ENCODE measurements at regions not wholly inside any gene's neighbourhood (a gene's known extent, or its start where the extent isn't known, plus 50 kb on each side); places are given as distances from the start of the nearest gene placed in this dataset.
A peak's percentile ranks its signal among the peaks of the same experiment; 100 is the strongest.

DNA sequence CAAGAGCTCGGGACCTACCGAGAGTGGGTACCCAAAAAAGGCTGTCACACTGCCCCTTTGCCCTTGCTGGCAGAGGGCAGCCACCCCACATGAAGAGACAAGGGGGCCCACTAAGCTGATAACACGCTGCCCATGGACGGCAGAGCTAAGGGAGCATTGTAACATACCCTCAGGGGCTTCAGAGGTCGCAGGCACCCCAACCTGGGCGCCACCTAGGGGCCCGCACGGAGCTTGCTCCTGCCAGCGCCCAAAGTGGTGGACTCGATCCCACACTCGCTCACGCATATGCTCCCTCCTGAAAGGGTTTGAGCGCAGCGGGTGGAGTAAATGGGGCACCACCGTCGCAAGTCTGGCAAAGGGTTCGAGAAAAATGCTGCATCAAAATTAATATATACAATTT is 975.4 kb downstream of the ZPLD1 start:
- no peak for DNase-seq (ENCODE audit: low read depth)
- TF ChIP-seq, protein P1, sequence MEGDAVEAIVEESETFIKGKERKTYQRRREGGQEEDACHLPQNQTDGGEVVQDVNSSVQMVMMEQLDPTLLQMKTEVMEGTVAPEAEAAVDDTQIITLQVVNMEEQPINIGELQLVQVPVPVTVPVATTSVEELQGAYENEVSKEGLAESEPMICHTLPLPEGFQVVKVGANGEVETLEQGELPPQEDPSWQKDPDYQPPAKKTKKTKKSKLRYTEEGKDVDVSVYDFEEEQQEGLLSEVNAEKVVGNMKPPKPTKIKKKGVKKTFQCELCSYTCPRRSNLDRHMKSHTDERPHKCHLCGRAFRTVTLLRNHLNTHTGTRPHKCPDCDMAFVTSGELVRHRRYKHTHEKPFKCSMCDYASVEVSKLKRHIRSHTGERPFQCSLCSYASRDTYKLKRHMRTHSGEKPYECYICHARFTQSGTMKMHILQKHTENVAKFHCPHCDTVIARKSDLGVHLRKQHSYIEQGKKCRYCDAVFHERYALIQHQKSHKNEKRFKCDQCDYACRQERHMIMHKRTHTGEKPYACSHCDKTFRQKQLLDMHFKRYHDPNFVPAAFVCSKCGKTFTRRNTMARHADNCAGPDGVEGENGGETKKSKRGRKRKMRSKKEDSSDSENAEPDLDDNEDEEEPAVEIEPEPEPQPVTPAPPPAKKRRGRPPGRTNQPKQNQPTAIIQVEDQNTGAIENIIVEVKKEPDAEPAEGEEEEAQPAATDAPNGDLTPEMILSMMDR (IDR thresholded peaks at IDR 0.05; ENCODE audit: low read depth, low read length, missing control alignments): peak; percentile 46

DNA sequence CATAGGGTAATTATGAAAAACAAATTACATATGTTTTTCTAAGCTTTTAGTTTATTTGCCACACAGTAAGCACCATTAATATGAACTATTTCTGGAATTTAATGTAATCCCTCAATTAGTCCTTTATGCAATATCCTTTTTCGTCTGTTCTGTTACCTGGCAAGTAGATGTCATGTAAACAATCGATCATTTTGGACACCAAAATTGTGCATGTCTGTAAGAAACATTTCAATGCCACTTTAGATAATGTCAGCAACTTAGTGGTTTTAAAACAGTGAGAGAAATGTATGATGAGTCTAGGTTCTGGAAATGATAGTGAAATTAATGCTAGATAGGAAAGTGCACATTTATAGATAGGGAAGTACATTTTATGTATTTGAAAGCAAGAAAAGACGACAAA is 986.6 kb downstream of the ZPLD1 start:
- TF ChIP-seq, protein P1 (IDR thresholded peaks at IDR 0.05; ENCODE audit: low read depth, low read length, missing control alignments): no peak
- no peak overlapping the region for H3K4me3 ChIP-seq (ENCODE audit: low read depth, low read length)
- no peak for DNase-seq (ENCODE audit: low read depth)

More for the DNA sequence above, 975.4 kb downstream of the ZPLD1 start:
- H3K4me3 ChIP-seq (ENCODE audit: low read depth, low read length): no peak overlapping the region

DNA sequence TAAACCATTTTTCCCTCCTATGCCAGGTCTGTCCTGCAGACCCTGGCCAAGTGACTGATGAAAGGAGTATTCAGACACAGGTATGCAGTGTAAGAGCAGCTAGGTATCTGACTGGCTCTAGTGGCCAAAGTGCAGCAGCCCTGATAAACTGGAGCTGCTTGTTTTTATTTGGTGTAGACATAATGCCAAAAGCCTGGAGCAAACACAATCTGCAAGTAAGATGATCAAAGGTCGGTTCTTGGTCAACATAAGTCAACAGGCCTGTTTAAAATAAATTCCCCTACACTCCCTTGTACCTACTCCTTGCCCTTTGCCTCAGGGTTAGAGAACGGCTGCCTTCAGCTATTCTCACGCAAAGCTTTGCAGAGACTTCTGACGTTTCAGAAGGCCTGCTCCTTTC is 1003.1 kb downstream of the ZPLD1 start:
- no peak overlapping the region for H3K4me3 ChIP-seq (ENCODE audit: low read depth, low read length)
- no peak for DNase-seq (ENCODE audit: low read depth)
- TF ChIP-seq, protein P1 (IDR thresholded peaks at IDR 0.05; ENCODE audit: low read depth, low read length, missing control alignments): no peak

DNA sequence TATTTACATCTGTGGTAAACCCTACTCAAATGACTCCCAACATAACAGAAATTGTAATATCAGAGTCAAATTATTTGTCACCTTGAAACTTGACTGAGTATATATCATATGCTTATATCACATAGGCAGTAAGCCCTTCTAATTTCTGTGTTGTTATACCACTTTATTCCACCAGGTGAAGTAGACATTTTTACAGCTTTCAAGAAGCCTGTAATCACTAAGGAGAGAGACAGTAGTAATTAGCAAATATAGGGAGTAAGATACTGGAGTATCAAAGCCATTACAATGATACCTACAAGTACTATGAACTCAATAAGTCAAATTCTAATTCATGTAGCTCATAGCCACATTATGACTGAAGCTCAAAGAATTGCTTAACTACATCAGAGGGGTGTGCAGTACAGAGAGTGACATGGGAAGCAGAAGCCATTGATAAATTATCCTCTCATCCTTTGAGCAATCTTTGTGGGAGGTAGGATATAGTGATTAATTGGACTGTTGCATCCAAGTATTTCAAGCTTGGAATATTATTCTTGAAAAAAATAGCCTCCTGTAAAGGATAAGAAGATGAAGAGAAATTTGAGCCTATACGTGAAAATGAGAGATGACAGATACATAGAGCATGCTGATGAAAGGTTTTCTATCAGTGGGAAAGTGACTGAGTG is 1005.9 kb downstream of the ZPLD1 start:
- no peak for DNase-seq (ENCODE audit: low read depth)
- TF ChIP-seq, protein P1 (IDR thresholded peaks at IDR 0.05; ENCODE audit: low read depth, low read length, missing control alignments): no peak

DNA sequence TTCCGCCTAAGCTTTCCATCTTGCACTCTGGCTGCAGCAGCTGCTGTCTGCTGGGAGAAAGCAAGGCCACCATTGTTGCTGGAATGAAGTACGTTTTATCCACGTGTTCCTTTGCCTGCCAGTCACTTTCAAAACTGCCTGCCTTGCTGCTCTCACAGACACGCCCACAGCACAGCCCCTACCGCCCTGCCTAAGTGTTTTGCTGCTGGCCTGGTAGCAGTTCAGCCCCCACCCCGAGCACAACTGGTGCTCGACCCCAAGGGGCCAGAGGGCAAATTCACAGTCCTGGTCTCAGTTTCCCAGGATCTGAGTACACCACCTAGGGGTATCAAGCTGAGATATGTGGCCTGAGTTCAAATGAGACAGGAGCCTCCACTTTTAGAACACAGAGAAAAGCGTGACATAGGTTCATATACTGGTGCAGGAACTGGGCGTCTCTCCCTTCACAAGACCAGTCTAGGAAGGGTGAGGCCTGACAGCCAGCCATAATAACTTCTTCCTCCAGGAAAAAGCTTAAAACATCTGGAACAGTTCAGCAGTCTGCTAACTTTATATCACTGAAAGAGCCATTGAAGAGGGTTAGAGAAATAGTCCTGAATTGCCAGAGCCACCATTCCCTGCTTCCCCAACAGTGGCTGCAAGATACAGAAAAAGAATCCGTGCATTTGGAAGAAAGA is 1012.3 kb downstream of the ZPLD1 start:
- no peak for DNase-seq (ENCODE audit: low read depth)
- H3K4me3 ChIP-seq (ENCODE audit: low read depth, low read length): no peak overlapping the region
- TF ChIP-seq, protein P1 (IDR thresholded peaks at IDR 0.05; ENCODE audit: low read depth, low read length, missing control alignments): no peak

More for the DNA sequence above, 1005.9 kb downstream of the ZPLD1 start:
- no peak overlapping the region for H3K4me3 ChIP-seq (ENCODE audit: low read depth, low read length)

DNA sequence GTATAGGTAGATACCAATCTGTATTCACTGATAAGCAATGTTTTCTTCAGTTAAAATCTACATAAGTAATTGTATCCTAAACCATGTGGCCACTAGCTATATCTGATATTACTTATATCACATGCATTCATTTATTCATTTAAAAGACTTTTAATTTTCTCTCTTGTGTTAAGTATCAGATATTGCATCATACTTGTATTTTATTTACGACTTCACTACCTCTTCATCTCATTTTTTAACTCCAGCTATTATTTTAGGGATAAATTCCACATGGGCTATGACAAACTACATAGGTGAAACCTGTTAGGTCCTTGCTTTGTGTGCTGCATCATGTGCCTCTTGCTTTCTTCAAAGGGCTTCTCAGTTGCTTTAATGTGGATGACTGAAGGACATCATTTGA is 1018.3 kb downstream of the ZPLD1 start:
- DNase-seq (ENCODE audit: low read depth): no peak
- no peak overlapping the region for H3K4me3 ChIP-seq (ENCODE audit: low read depth, low read length)
- TF ChIP-seq, protein P1 (IDR thresholded peaks at IDR 0.05; ENCODE audit: low read depth, low read length, missing control alignments): no peak

All from GM12864 (cell line).